HG03460 (cell line): ENCODE measurements at regions not wholly inside any gene's neighbourhood (a gene's known extent, or its start where the extent isn't known, plus 50 kb on each side); places are given as distances from the start of the nearest gene placed in this dataset.
"Not testable (repeated sequence)": the region's sequence is repeated elsewhere in the genome, so short reads cannot be mapped to it uniquely, and the experiment has no call there.

Experiments
- ATAC-seq: cut with Tn5 transposase; IDR thresholded peaks from one replicate; pipeline ENCODE4 v1.9.1; 2021; ENCODE audit not compliant: unreplicated experiment

- no peak for ATAC-seq
Measured at GRCh38 chr3:94778814-94779494, 716.1 kb downstream of the NSUN3 start.

GRCh38 chr3:94779699-94780098 is 716.8 kb downstream of the NSUN3 start:
- no peak for ATAC-seq

- no peak for ATAC-seq
Measured at GRCh38 chr3:94784274-94784673, 721.4 kb downstream of the NSUN3 start.

GRCh38 chr3:94787066-94787465 is 724.2 kb downstream of the NSUN3 start:
- no peak for ATAC-seq

GRCh38 chr3:94787734-94788270 is 724.9 kb downstream of the NSUN3 start:
- no peak for ATAC-seq

- ATAC-seq = no peak
Measured at GRCh38 chr3:94794563-94794962, 731.7 kb downstream of the NSUN3 start.

- ATAC-seq = no peak
Measured at GRCh38 chr3:94799420-94800060, 736.7 kb downstream of the NSUN3 start.

- ATAC-seq = no peak
Measured at GRCh38 chr3:94811836-94812235, 749.0 kb downstream of the NSUN3 start.

- ATAC-seq = no peak
Measured at GRCh38 chr3:94821241-94821640, 758.4 kb downstream of the NSUN3 start.

GRCh38 chr3:94822298-94822697 is 759.4 kb downstream of the NSUN3 start:
- no peak for ATAC-seq

GRCh38 chr3:94846251-94846650 is 783.4 kb downstream of the NSUN3 start:
- ATAC-seq = not testable (repeated sequence)

GRCh38 chr3:94862703-94863102 is 799.8 kb downstream of the NSUN3 start:
- ATAC-seq = no peak

GRCh38 chr3:94869059-94869547 is 806.2 kb downstream of the NSUN3 start:
- ATAC-seq = no peak

- no peak for ATAC-seq
Measured at GRCh38 chr3:94873751-94874150, 810.9 kb downstream of the NSUN3 start.

- ATAC-seq = no peak
Measured at GRCh38 chr3:94875149-94875548, 812.3 kb downstream of the NSUN3 start.

- no peak for ATAC-seq
Measured at GRCh38 chr3:94887065-94887464, 824.2 kb downstream of the NSUN3 start.

- ATAC-seq = no peak
Measured at GRCh38 chr3:94896994-94897393, 834.1 kb downstream of the NSUN3 start.

GRCh38 chr3:94904156-94904674 is 841.4 kb downstream of the NSUN3 start:
- ATAC-seq = no peak

- no peak for ATAC-seq
Measured at GRCh38 chr3:94909726-94910125, 846.9 kb downstream of the NSUN3 start.

- no peak for ATAC-seq
Measured at GRCh38 chr3:94912656-94913055, 849.8 kb downstream of the NSUN3 start.

- no peak for ATAC-seq
Measured at GRCh38 chr3:94927175-94927574, 864.3 kb downstream of the NSUN3 start.

- no peak for ATAC-seq
Measured at GRCh38 chr3:94928921-94929320, 866.1 kb downstream of the NSUN3 start.
